ENCODE measurements at regions not wholly inside any gene's neighbourhood (a gene's known extent, or its start where the extent isn't known, plus 50 kb on each side); places are given as distances from the start of the nearest gene placed in this dataset.

DNA sequence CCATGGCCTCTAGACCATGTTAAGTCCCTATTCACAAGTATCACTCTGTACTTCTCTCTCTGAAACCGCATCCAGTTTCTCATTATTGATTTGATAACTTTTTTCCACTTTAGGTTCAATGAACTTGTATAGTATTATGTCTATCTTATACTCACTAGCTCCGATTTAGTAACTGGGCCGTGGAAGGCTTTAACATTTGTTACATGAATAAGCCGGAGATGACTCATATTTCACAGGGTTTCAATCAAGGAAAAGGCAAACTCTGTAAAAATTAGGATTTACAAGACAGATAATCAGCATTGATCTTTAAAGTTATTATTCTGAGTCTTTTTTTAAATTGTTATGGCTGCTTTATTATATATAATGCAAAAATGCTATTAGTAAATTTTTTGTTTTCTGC is 662.2 kb upstream of the CNTN5 start:
- H2AFZ ChIP-seq (ENCODE audit: low read length), result no peak overlapping the region
- peak; percentile 35 for ATAC-seq
- no peaks in the 10 kb centered on the region for H3K9me3 ChIP-seq (ENCODE audit: low read length)
- TF ChIP-seq, protein P1, sequence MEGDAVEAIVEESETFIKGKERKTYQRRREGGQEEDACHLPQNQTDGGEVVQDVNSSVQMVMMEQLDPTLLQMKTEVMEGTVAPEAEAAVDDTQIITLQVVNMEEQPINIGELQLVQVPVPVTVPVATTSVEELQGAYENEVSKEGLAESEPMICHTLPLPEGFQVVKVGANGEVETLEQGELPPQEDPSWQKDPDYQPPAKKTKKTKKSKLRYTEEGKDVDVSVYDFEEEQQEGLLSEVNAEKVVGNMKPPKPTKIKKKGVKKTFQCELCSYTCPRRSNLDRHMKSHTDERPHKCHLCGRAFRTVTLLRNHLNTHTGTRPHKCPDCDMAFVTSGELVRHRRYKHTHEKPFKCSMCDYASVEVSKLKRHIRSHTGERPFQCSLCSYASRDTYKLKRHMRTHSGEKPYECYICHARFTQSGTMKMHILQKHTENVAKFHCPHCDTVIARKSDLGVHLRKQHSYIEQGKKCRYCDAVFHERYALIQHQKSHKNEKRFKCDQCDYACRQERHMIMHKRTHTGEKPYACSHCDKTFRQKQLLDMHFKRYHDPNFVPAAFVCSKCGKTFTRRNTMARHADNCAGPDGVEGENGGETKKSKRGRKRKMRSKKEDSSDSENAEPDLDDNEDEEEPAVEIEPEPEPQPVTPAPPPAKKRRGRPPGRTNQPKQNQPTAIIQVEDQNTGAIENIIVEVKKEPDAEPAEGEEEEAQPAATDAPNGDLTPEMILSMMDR (conservative IDR thresholded peaks at IDR 0.05; ENCODE audit: low read depth, low read length), result no peak
- TF ChIP-seq EZH2 (IDR thresholded peaks at IDR 0.05; ENCODE audit: low read length, unreplicated experiment) (no peak), EZH2phosphoT487 (IDR thresholded peaks at IDR 0.05; ENCODE audit: borderline replicate concordance, low read length) (no peak)
- no peaks in the 10 kb centered on the region for H3K36me3 ChIP-seq (ENCODE audit: low read depth, low read length)
- intact Hi-C loops (cut with micrococcal nuclease), result no loop called here
- H3K27me3 ChIP-seq (ENCODE audit: low read length), result 0 out of 2 replicates have a peak, but pooled peaks cover 6% of the 10 kb centered on the region
- no peaks in the 10 kb centered on the region for H3K79me2 ChIP-seq (ENCODE audit: low read length)
- no peaks in the 10 kb centered on the region; the same call in 1 of the 2 replicates for H3K4me1 ChIP-seq (ENCODE audit: insufficient read depth, low read length)
- BruUV-seq (replicated peaks), result no TSS peak
- H3K9ac ChIP-seq (ENCODE audit: low read length), result no peak overlapping the region
- no peak overlapping the region for H3K27ac ChIP-seq (ENCODE audit: low read length)
- H4K20me1 ChIP-seq (ENCODE audit: low read length), result no peaks in the 10 kb centered on the region
- no peaks in the 10 kb centered on the region for H3K9me2 ChIP-seq (replicated peaks; ENCODE audit: low read length)
- no peak overlapping the region for H3K4me3 ChIP-seq (ENCODE audit: low read length)
- H3F3A ChIP-seq (ENCODE audit: low read length, unreplicated experiment), result no peaks in the 10 kb centered on the region
- POLR2A ChIA-PET (ENCODE audit: unreplicated experiment), result no interaction called here
- CTCF ChIA-PET, result no interaction called here
- DNase-seq, result peak; percentile 58
- H3K4me2 ChIP-seq (ENCODE audit: low read length), result peak overlapping the region; percentile 1; the same call in 1 of the 2 replicates

DNA sequence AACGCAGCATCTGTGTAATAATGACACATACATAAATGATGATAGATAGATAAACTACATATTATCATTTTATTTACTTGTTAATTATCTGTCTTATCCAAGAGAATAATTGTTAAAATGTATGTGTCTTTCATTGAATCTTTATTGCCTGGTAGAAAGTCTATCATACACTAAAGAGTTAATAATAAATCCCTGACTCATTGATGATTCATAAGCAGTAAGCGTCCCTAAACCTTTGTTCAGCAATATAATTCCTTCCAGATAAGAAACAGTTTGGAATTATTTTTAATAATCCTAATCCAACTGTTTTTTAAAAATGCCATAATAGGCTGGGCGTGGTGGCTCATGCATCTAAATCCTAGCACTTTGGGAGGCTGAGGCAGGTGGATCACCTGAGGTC is 655.6 kb upstream of the CNTN5 start:
- peaks cover 16% of the 10 kb centered on the region; the same call in 1 of the 2 replicates for H3K4me1 ChIP-seq (ENCODE audit: insufficient read depth, low read length)
- ChIA-PET CTCF (no interaction called here), POLR2A (ENCODE audit: unreplicated experiment) (no interaction called here)
- TF ChIP-seq, protein P1 (conservative IDR thresholded peaks at IDR 0.05; ENCODE audit: low read depth, low read length), result no peak
- TF ChIP-seq EZH2 (IDR thresholded peaks at IDR 0.05; ENCODE audit: low read length, unreplicated experiment) (no peak), EZH2phosphoT487 (IDR thresholded peaks at IDR 0.05; ENCODE audit: borderline replicate concordance, low read length) (no peak)
- H3K9ac ChIP-seq (ENCODE audit: low read length), result no peak overlapping the region
- ATAC-seq (no peak), DNase-seq (peak; percentile 67)
- H4K20me1 ChIP-seq (ENCODE audit: low read length), result no peaks in the 10 kb centered on the region
- peak overlapping the region; percentile 6; the same call in 1 of the 2 replicates for H3K4me3 ChIP-seq (ENCODE audit: low read length)
- H3K4me2 ChIP-seq (ENCODE audit: low read length), result peak overlapping the region; percentile 48
- H3K27ac ChIP-seq (ENCODE audit: low read length), result peak overlapping the region; percentile 29
- no peaks in the 10 kb centered on the region for H3K9me3 ChIP-seq (ENCODE audit: low read length)
- no peaks in the 10 kb centered on the region for H3K9me2 ChIP-seq (replicated peaks; ENCODE audit: low read length)
- H3K27me3 ChIP-seq (ENCODE audit: low read length), result 0 out of 2 replicates have a peak, but pooled peaks cover 6% of the 10 kb centered on the region
- H3K79me2 ChIP-seq (ENCODE audit: low read length), result no peaks in the 10 kb centered on the region
- intact Hi-C loops (cut with micrococcal nuclease), result no loop called here
- no peaks in the 10 kb centered on the region for H3K36me3 ChIP-seq (ENCODE audit: low read depth, low read length)
- no peaks in the 10 kb centered on the region for H3F3A ChIP-seq (ENCODE audit: low read length, unreplicated experiment)
- no peak overlapping the region for H2AFZ ChIP-seq (ENCODE audit: low read length)
- BruUV-seq (replicated peaks), result no TSS peak

DNA sequence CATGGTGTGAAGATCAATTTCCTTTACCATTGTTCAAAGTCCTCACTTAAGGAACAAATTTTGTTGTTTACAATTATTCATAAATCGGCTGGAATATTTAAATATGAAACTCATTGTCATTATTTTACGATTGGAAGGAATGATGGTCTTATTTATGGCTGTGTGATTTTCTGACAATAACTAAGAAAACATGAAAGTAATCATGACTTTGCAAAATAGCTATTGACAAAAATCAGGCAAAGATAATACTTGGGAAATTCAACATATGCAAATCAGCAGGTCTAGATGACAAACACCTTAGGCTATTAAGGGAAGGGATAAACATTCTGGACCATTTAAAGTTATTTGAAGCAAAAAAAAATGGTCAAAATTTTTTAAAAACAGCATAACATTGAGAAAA is 654.8 kb upstream of the CNTN5 start:
- Histone ChIP-seq H3K79me2 (ENCODE audit: low read length) (no peaks in the 10 kb centered on the region), H3K27me3 (ENCODE audit: low read length) (0 out of 2 replicates have a peak, but pooled peaks cover 6% of the 10 kb centered on the region), H3K9me2 (replicated peaks; ENCODE audit: low read length) (no peaks in the 10 kb centered on the region), H2AFZ (ENCODE audit: low read length) (no peak overlapping the region), H3F3A (ENCODE audit: low read length, unreplicated experiment) (no peaks in the 10 kb centered on the region), H3K4me3 (ENCODE audit: low read length) (no peak overlapping the region), H4K20me1 (ENCODE audit: low read length) (no peaks in the 10 kb centered on the region), H3K9ac (ENCODE audit: low read length) (no peak overlapping the region), H3K27ac (ENCODE audit: low read length) (no peak overlapping the region), H3K4me1 (ENCODE audit: insufficient read depth, low read length) (peaks cover 16% of the 10 kb centered on the region; the same call in 1 of the 2 replicates), H3K36me3 (ENCODE audit: low read depth, low read length) (no peaks in the 10 kb centered on the region), H3K9me3 (ENCODE audit: low read length) (no peaks in the 10 kb centered on the region), H3K4me2 (ENCODE audit: low read length) (no peak overlapping the region)
- DNase-seq, result no peak
- no peak for ATAC-seq
- intact Hi-C loops (cut with micrococcal nuclease), result no loop called here
- TF ChIP-seq, protein P1 (conservative IDR thresholded peaks at IDR 0.05; ENCODE audit: low read depth, low read length), result no peak
- TF ChIP-seq EZH2phosphoT487 (IDR thresholded peaks at IDR 0.05; ENCODE audit: borderline replicate concordance, low read length), result no peak
- TF ChIP-seq EZH2 (IDR thresholded peaks at IDR 0.05; ENCODE audit: low read length, unreplicated experiment), result no peak
- no TSS peak for BruUV-seq (replicated peaks)
- POLR2A ChIA-PET (ENCODE audit: unreplicated experiment), result no interaction called here
- CTCF ChIA-PET, result no interaction called here
